ENCODE measurements at regions not wholly inside any gene's neighbourhood (a gene's known extent, or its start where the extent isn't known, plus 50 kb on each side); places are given as distances from the start of the nearest gene placed in this dataset.

DNA sequence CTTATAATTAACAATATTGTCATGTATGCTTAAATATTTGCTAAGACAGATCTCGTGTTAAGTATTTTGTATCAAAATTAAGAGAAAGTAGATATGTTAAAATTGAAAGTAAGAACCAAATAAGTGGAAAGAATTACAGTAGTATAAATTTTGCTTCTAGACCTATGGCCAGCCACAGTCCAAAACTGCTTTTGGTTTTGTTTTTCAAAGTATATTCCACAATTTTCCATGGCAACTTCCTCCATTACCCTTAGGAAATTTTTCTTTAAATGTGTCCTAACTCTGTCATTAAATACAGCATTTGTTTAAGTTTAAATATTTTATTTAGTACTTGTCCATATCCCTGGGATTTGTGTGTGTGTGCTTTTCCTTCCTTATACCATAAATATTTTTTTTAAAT, 689.0 kb downstream of the DIAPH3 start (continued):
- TF ChIP-seq GLIS3 (CRISPR knock-in tag; IDR thresholded peaks at IDR 0.05) = no peak
- no peak for TF ChIP-seq ESRRG (CRISPR knock-in tag; IDR thresholded peaks at IDR 0.05)
- TF ChIP-seq PATZ1 (CRISPR knock-in tag; IDR thresholded peaks at IDR 0.05; ENCODE audit: borderline replicate concordance) = no peak
- no peak for TF ChIP-seq CSDC2 (CRISPR knock-in tag; IDR thresholded peaks at IDR 0.05)

DNA sequence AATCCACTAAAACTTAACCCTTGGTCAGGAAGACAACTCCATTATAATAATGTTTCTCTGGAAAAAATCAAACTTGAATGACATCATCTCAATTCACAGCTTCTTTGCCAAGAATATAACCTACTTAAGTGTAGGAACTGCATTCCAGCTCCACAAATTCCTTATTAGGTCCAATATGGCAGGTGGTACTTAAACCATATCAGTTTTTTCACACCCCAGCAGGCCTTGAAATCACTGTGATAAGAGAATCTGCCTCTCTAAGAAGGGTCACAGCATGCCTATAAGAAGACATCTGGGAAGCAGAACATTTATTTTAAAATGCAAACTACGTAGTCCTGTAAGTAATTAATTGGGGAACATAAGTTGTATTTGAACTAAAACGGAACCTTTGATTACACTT, 687.8 kb downstream of the DIAPH3 start:
- TF ChIP-seq RARB (CRISPR knock-in tag; IDR thresholded peaks at IDR 0.05) = no peak
- no peak for TF ChIP-seq SNAI2 (CRISPR knock-in tag; IDR thresholded peaks at IDR 0.05)
- peak; percentile 44 for TF ChIP-seq ISL1 (CRISPR knock-in tag; IDR thresholded peaks at IDR 0.05)
- no peak for TF ChIP-seq ARNTL (CRISPR knock-in tag; IDR thresholded peaks at IDR 0.05; ENCODE audit: borderline replicate concordance, low read depth)
- no peak for TF ChIP-seq CSDC2 (CRISPR knock-in tag; IDR thresholded peaks at IDR 0.05)
- TF ChIP-seq OSR1 (CRISPR knock-in tag; IDR thresholded peaks at IDR 0.05) = no peak
- no peak for ATAC-seq

DNA sequence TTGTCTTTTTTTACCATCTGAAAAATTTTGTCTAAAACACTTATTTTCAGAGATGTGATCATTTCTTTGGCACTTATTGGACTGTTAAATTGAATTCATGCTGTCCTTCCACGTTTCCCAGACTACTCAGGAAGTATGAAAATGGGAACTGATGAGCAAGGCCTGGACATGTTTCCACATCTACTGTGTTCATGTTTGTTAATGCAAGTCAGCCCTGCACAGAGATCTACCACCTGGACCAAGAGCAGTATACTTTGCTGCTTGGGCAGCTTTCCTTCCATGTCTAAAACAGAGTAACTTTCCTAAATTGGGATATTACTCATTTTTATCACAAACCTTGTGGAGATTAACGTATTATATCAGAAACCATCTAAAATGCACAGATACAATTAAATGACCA, 687.4 kb downstream of the DIAPH3 start:
- ATAC-seq = no peak
- TF ChIP-seq SNAI2 (CRISPR knock-in tag; IDR thresholded peaks at IDR 0.05) (no peak), ZNF565 (CRISPR knock-in tag; conservative IDR thresholded peaks at IDR 0.05; ENCODE audit: low read depth) (no peak), GLIS3 (CRISPR knock-in tag; IDR thresholded peaks at IDR 0.05) (no peak), ISL1 (CRISPR knock-in tag; IDR thresholded peaks at IDR 0.05) (no peak), CSRNP3 (CRISPR knock-in tag; IDR thresholded peaks at IDR 0.05) (no peak), ZFP30 (CRISPR knock-in tag; IDR thresholded peaks at IDR 0.05) (no peak), ZNF70 (CRISPR knock-in tag; IDR thresholded peaks at IDR 0.05) (no peak), TSHZ2 (CRISPR knock-in tag; IDR thresholded peaks at IDR 0.05) (no peak), ZC3H10 (CRISPR knock-in tag; IDR thresholded peaks at IDR 0.05) (no peak), PATZ1 (CRISPR knock-in tag; IDR thresholded peaks at IDR 0.05; ENCODE audit: borderline replicate concordance) (no peak)

GRCh38 chr13:59477011-59477410, 686.7 kb downstream of the DIAPH3 start:
- TF ChIP-seq GLIS3 (CRISPR knock-in tag; IDR thresholded peaks at IDR 0.05) (no peak), TCF4 (CRISPR knock-in tag; IDR thresholded peaks at IDR 0.05; ENCODE audit: borderline replicate concordance) (no peak), ZFP3 (CRISPR knock-in tag; IDR thresholded peaks at IDR 0.05) (no peak), PATZ1 (CRISPR knock-in tag; IDR thresholded peaks at IDR 0.05; ENCODE audit: borderline replicate concordance) (no peak), ESRRG (CRISPR knock-in tag; IDR thresholded peaks at IDR 0.05) (no peak), CSDC2 (CRISPR knock-in tag; IDR thresholded peaks at IDR 0.05) (no peak), CREB5 (CRISPR knock-in tag; IDR thresholded peaks at IDR 0.05; ENCODE audit: low read depth) (no peak), CSRNP3 (CRISPR knock-in tag; IDR thresholded peaks at IDR 0.05) (no peak), ZC3H10 (CRISPR knock-in tag; IDR thresholded peaks at IDR 0.05) (no peak)
- no peak for ATAC-seq

Data from SK-N-SH treated with all-trans-retinoic acid at 6 μM for 48 hours (cell line).